ENCODE measurements at regions not wholly inside any gene's neighbourhood (a gene's known extent, or its start where the extent isn't known, plus 50 kb on each side); places are given as distances from the start of the nearest gene placed in this dataset.
"Not testable (repeated sequence)": the region's sequence is repeated elsewhere in the genome, so short reads cannot be mapped to it uniquely, and the experiment has no call there.

DNA sequence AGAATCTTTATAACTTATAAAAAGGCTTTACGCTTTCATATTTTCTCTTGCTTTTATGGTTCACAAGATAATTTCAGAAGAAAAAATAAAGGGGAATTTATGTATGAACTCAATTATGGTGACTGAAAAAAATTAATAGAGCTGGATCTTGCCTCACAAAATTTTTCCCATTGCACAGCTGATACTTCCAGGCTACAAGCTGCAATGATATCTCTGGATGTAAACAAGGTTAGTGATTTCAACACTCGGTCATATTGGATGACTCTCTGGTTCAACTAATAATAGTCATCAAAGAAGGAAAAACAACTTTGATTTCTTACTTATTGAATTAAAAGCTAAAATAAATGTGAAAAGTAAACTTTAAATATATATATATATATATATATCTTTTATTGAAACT, 868.0 kb downstream of the FAT4 start:
- no peak for ATAC-seq (ENCODE audit: low FRiP score)
- DNase-seq = no peak
- Histone ChIP-seq H3K4me1 (ENCODE audit: control insufficient read depth in 1 of 2, insufficient read depth in 2 of 2, low read length in 2 of 2) (no peaks in the 10 kb centered on the region), H3K27ac (ENCODE audit: low read depth in 1 of 2, low read length in 2 of 2) (no peak overlapping the region), H3K4me3 (ENCODE audit: low read length in 2 of 2) (no peak overlapping the region), H3K27me3 (ENCODE audit: control insufficient read depth in 1 of 2, insufficient read depth in 2 of 2, low read length in 1 of 2) (no peaks in the 10 kb centered on the region), H3K9me3 (ENCODE audit: control insufficient read depth, low read length) (no peaks in the 10 kb centered on the region), H3K36me3 (ENCODE audit: control insufficient read depth in 1 of 2, insufficient read depth in 2 of 2, low read length in 1 of 2) (no peaks in the 10 kb centered on the region)
- intact Hi-C loops (cut with DNase I) = no loop called here
- 86 to 88% methylated on average over 2 of the region's 2 CpGs for WGBS, 2 donors

DNA sequence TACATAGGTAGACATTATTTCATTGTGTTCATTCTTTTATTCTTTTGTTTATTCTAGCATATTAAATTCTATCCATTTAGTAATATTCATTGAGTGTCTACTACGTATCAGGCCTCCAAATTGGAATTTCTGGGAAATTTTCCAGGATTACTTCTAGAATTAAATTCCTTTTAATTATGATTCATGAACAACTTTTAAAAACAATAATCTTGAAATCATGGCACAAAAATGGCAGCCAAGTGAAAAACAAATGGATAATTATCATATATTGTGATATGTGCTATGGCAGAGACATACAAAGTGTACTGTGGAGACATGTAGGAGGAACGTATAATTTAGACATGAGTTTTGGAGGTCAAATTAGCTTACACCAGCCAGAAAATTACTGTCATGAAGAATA, 868.5 kb downstream of the FAT4 start:
- Histone ChIP-seq H3K4me3 (ENCODE audit: low read length in 2 of 2) (no peak overlapping the region), H3K27me3 (ENCODE audit: control insufficient read depth in 1 of 2, insufficient read depth in 2 of 2, low read length in 1 of 2) (no peaks in the 10 kb centered on the region), H3K4me1 (ENCODE audit: control insufficient read depth in 1 of 2, insufficient read depth in 2 of 2, low read length in 2 of 2) (no peaks in the 10 kb centered on the region), H3K27ac (ENCODE audit: low read depth in 1 of 2, low read length in 2 of 2) (no peak overlapping the region), H3K36me3 (ENCODE audit: control insufficient read depth in 1 of 2, insufficient read depth in 2 of 2, low read length in 1 of 2) (no peaks in the 10 kb centered on the region), H3K9me3 (ENCODE audit: control insufficient read depth, low read length) (no peaks in the 10 kb centered on the region)
- intact Hi-C loops (cut with DNase I) = no loop called here
- ATAC-seq (ENCODE audit: low FRiP score) (no peak), DNase-seq (no peak)
- 81 to 83% methylated on average over 2 of the region's 2 CpGs for WGBS, 2 donors

DNA sequence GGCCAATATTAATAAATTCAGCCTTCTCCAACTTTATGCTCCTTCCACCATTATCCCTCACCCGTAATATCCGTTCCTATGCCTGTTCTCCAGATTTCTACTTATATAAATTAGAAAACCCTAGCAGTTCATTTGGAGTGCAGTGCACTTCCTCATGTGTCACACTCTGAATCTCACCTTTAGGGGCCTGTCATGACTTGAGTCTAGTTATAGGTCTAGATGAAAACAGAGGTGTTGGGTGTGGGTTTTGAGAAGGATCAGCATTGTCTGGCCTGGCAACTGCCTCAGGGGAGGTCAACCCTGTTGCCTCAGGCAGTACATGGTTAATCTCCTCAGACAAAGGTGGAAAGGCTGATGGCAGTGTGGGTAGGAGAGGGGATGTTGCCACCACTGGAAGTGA, 876.8 kb downstream of the FAT4 start:
- intact Hi-C loops (cut with DNase I) = no loop called here
- ATAC-seq (ENCODE audit: low FRiP score) (no peak), DNase-seq (no peak)
- no peaks in the 10 kb centered on the region for H3K27me3 ChIP-seq (ENCODE audit: control insufficient read depth in 1 of 2, insufficient read depth in 2 of 2, low read length in 1 of 2)
- WGBS, 2 donors = 98 to 99% methylated on average over 2 of the region's 2 CpGs
- no peaks in the 10 kb centered on the region for H3K4me1 ChIP-seq (ENCODE audit: control insufficient read depth in 1 of 2, insufficient read depth in 2 of 2, low read length in 2 of 2)
- H3K9me3 ChIP-seq (ENCODE audit: control insufficient read depth, low read length) = no peaks in the 10 kb centered on the region
- no peaks in the 10 kb centered on the region for H3K36me3 ChIP-seq (ENCODE audit: control insufficient read depth in 1 of 2, insufficient read depth in 2 of 2, low read length in 1 of 2)
- H3K27ac ChIP-seq (ENCODE audit: low read depth in 1 of 2, low read length in 2 of 2) = no peak overlapping the region
- no peak overlapping the region for H3K4me3 ChIP-seq (ENCODE audit: low read length in 2 of 2)

DNA sequence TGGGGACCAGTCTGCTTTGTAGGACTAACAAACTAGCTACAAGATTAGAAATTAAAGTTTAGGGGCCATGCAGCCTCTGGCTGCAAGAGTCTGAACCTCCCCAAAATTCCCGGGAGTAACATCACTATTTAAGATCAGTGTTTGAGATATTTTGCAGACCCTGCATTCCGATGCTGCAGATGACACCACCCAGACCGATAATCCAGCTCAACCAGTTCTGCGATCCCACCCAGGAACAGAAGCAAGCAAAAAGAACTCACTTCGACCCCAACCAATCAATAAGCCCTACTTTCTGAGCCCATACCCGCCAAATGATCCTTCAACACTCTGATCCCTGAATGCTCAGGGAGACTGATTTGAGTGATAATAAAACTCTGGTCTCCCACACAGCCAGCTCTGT, 877.8 kb downstream of the FAT4 start:
- 92 to 94% methylated on average over 6 of the region's 6 CpGs for WGBS, 2 donors
- no peaks in the 10 kb centered on the region for H3K36me3 ChIP-seq (ENCODE audit: control insufficient read depth in 1 of 2, insufficient read depth in 2 of 2, low read length in 1 of 2)
- no peak for DNase-seq
- no peaks in the 10 kb centered on the region for H3K9me3 ChIP-seq (ENCODE audit: control insufficient read depth, low read length)
- H3K4me3 ChIP-seq (ENCODE audit: low read length in 2 of 2) = no peak overlapping the region
- no peaks in the 10 kb centered on the region for H3K4me1 ChIP-seq (ENCODE audit: control insufficient read depth in 1 of 2, insufficient read depth in 2 of 2, low read length in 2 of 2)
- no peak for ATAC-seq (ENCODE audit: low FRiP score)
- no peaks in the 10 kb centered on the region for H3K27me3 ChIP-seq (ENCODE audit: control insufficient read depth in 1 of 2, insufficient read depth in 2 of 2, low read length in 1 of 2)
- intact Hi-C loops (cut with DNase I) = no loop called here
- H3K27ac ChIP-seq (ENCODE audit: low read depth in 1 of 2, low read length in 2 of 2) = no peak overlapping the region

DNA sequence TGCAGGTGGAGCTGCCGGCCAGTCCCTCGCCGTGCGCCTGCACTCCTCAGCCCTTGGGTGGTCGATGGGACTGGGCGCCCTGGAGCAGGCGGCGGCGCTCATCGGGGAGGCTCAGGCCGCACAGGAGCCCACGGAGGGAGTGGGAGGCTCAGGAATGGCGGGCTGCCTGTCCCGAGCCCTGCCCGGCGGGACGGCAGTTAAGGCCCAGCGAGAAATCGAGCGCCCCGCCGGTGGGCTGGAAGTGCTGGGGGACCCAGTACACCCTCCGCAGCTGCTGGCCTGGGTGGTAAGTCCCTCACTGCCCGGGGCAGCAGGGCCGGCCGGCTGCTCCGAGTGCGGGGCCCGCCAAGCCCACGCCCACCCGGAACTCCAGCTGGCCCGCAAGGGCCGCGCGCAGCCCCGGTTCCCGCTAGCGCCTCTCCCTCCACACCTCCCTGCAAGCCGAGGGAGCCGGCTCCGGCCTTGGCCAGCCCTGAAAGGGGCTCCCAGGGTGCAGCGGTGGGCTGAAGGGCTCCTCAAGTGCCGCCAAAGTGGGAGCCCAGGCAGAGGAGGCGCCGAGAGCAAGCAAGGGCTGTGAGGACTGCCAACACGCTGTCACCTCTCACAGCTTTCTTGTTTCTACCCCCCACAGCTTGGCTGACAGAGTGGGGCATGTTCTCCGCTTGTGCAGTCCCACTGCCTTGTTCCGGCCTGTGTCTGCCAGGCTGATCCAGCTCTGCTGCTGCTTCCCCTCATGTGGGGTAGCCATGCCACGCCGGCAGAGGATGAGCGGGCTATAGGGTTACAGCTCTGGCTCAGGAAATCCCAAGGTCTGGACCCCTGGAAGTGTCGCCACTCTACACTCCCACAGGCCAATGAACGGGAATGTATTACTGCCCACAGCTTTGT, 886.7 kb downstream of the FAT4 start:
- ATAC-seq (ENCODE audit: low FRiP score); H3K27ac ChIP-seq (ENCODE audit: low read depth in 1 of 2, low read length in 2 of 2); H3K4me3 ChIP-seq (ENCODE audit: low read length in 2 of 2); H3K4me1 ChIP-seq (ENCODE audit: control insufficient read depth in 1 of 2, insufficient read depth in 2 of 2, low read length in 2 of 2); H3K9me3 ChIP-seq (ENCODE audit: control insufficient read depth, low read length); H3K27me3 ChIP-seq (ENCODE audit: control insufficient read depth in 1 of 2, insufficient read depth in 2 of 2, low read length in 1 of 2); intact Hi-C loops (cut with DNase I); H3K36me3 ChIP-seq (ENCODE audit: control insufficient read depth in 1 of 2, insufficient read depth in 2 of 2, low read length in 1 of 2): not testable (repeated sequence)
- peak in 1 of 2 donors; percentile 69 for DNase-seq
- WGBS, 2 donors = 95% methylated on average over 50 to 53 of the region's 53 CpGs

DNA sequence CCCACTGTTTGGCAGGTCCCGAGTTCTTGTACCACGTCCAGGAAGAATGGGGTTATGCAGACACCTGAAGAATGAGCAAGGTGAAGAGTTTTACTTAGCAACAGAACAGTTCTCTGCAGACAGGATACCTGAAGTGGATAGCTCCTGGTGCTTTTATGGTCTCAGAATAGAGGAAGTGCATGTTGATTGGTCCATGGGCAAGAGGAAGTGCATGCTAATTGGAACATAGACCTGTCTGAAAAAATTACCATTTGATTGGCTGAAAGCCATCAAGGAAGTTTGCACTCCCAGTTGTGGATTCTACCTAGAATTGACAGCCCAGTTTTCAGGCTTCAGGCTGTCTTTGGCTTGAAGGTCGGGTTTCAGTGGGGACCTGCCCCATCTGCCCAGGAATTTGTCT, 887.5 kb downstream of the FAT4 start:
- WGBS, 2 donors = 92 to 93% methylated on average over 3 of the region's 3 CpGs
- H3K4me3 ChIP-seq (ENCODE audit: low read length in 2 of 2) = no peak overlapping the region
- no peaks in the 10 kb centered on the region for H3K9me3 ChIP-seq (ENCODE audit: control insufficient read depth, low read length)
- intact Hi-C loops (cut with DNase I) = no loop called here
- H3K36me3 ChIP-seq (ENCODE audit: control insufficient read depth in 1 of 2, insufficient read depth in 2 of 2, low read length in 1 of 2) = no peaks in the 10 kb centered on the region
- DNase-seq = no peak
- no peak for ATAC-seq (ENCODE audit: low FRiP score)
- H3K4me1 ChIP-seq (ENCODE audit: control insufficient read depth in 1 of 2, insufficient read depth in 2 of 2, low read length in 2 of 2) = no peaks in the 10 kb centered on the region
- H3K27ac ChIP-seq (ENCODE audit: low read depth in 1 of 2, low read length in 2 of 2) = no peak overlapping the region
- no peaks in the 10 kb centered on the region for H3K27me3 ChIP-seq (ENCODE audit: control insufficient read depth in 1 of 2, insufficient read depth in 2 of 2, low read length in 1 of 2)

DNA sequence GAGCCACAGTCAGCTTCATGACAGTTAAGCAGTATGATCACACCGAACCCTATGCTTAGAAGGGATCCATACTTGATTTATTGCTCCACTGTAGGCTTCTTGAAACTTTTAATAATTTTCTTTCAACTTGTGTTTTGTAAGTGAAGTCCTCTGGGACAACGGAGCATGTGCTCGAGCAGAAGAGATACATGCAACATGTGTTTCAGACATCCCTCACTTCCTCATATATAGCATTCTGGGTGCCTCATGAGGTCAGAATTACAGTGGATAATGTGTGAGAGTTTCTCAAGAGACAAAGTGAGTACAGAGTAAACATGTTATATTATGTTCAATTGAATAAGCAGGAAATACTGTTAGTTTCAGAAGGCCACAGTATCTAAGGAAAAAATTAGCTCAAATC, 893.2 kb downstream of the FAT4 start:
- intact Hi-C loops (cut with DNase I) = no loop called here
- H3K27me3 ChIP-seq (ENCODE audit: control insufficient read depth in 1 of 2, insufficient read depth in 2 of 2, low read length in 1 of 2) = no peaks in the 10 kb centered on the region
- WGBS, 2 donors = 94 to 99% methylated on average over 3 of the region's 3 CpGs
- no peak for DNase-seq
- H3K36me3 ChIP-seq (ENCODE audit: control insufficient read depth in 1 of 2, insufficient read depth in 2 of 2, low read length in 1 of 2) = no peaks in the 10 kb centered on the region
- no peaks in the 10 kb centered on the region for H3K4me1 ChIP-seq (ENCODE audit: control insufficient read depth in 1 of 2, insufficient read depth in 2 of 2, low read length in 2 of 2)
- H3K27ac ChIP-seq (ENCODE audit: low read depth in 1 of 2, low read length in 2 of 2) = no peak overlapping the region
- no peak for ATAC-seq (ENCODE audit: low FRiP score)
- H3K9me3 ChIP-seq (ENCODE audit: control insufficient read depth, low read length) = no peaks in the 10 kb centered on the region
- H3K4me3 ChIP-seq (ENCODE audit: low read length in 2 of 2) = no peak overlapping the region

DNA sequence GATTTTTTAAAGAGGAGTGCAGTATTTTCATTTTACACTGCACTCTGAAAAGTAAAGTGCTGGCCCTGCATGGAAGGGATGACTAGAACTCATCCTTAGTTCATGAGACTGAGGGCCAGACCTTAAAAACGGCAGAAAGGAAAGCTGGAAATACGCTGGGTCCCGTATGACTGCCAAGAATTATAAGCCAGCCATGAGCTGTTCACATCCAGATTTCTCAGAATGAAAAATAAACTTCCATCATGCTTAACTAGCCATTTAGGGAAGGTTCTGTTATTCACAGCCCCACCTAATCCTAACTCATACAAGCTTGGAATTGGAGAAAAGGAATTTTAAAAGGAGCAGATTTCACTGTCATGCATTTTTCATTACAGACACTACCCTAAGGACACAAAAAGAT, 894.4 kb downstream of the FAT4 start:
- Histone ChIP-seq H3K36me3 (ENCODE audit: control insufficient read depth in 1 of 2, insufficient read depth in 2 of 2, low read length in 1 of 2) (no peaks in the 10 kb centered on the region), H3K4me1 (ENCODE audit: control insufficient read depth in 1 of 2, insufficient read depth in 2 of 2, low read length in 2 of 2) (no peaks in the 10 kb centered on the region), H3K4me3 (ENCODE audit: low read length in 2 of 2) (no peak overlapping the region), H3K27ac (ENCODE audit: low read depth in 1 of 2, low read length in 2 of 2) (no peak overlapping the region), H3K9me3 (ENCODE audit: control insufficient read depth, low read length) (no peaks in the 10 kb centered on the region), H3K27me3 (ENCODE audit: control insufficient read depth in 1 of 2, insufficient read depth in 2 of 2, low read length in 1 of 2) (no peaks in the 10 kb centered on the region)
- intact Hi-C loops (cut with DNase I) = no loop called here
- 4 to 8% methylated on average over 3 of the region's 3 CpGs for WGBS, 2 donors
- DNase-seq = no peak
- peak; percentile 62 for ATAC-seq (ENCODE audit: low FRiP score)

DNA sequence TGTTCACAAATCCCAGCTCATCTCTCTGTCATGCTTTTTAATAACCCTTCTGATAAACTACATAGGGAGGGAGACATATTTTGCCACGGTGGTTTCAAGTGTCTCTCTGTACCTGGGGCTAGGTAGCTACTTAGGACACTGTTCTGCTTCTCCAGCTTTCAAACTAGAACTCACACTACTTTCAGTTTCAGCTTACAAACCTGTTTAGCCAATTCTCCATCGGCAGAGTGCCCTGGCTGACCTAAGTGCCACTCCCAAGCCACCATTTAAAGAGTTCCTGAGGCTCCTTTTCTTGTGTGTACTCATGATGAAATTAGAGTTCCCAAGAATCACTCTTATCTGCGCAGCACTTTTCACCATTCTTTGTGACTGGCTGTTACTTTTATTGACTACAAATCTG, 899.2 kb downstream of the FAT4 start:
- Histone ChIP-seq H3K4me1 (ENCODE audit: control insufficient read depth in 1 of 2, insufficient read depth in 2 of 2, low read length in 2 of 2) (no peaks in the 10 kb centered on the region), H3K9me3 (ENCODE audit: control insufficient read depth, low read length) (no peaks in the 10 kb centered on the region), H3K36me3 (ENCODE audit: control insufficient read depth in 1 of 2, insufficient read depth in 2 of 2, low read length in 1 of 2) (no peaks in the 10 kb centered on the region), H3K27ac (ENCODE audit: low read depth in 1 of 2, low read length in 2 of 2) (no peak overlapping the region), H3K4me3 (ENCODE audit: low read length in 2 of 2) (no peak overlapping the region), H3K27me3 (ENCODE audit: control insufficient read depth in 1 of 2, insufficient read depth in 2 of 2, low read length in 1 of 2) (no peaks in the 10 kb centered on the region)
- DNase-seq (no peak), ATAC-seq (ENCODE audit: low FRiP score) (no peak)
- 91 to 94% methylated on average over 3 of the region's 3 CpGs for WGBS, 2 donors
- intact Hi-C loops (cut with DNase I) = no loop called here
